ENCODE measurements at regions not wholly inside any gene's neighbourhood (a gene's known extent, or its start where the extent isn't known, plus 50 kb on each side); places are given as distances from the start of the nearest gene placed in this dataset.

- Histone ChIP-seq H3K27ac (ENCODE audit: low read depth in 1 of 2, low read length in 1 of 2) (no peak overlapping the region), H3K4me3 (no peak overlapping the region), H3K9ac (ENCODE audit: insufficient read depth in 1 of 2, low read length in 2 of 2) (no peak overlapping the region), H3K27me3 (ENCODE audit: control insufficient read depth in 3 of 3, insufficient read depth in 3 of 3, low read length in 2 of 3) (no peaks in the 10 kb centered on the region), H3K4me1 (ENCODE audit: control insufficient read depth in 5 of 5, insufficient read depth in 5 of 5, low read length in 5 of 5) (peaks cover 3 to 16% (median 3%) of the 10 kb centered on the region in 5 donors), H3K36me3 (ENCODE audit: control insufficient read depth in 4 of 4, insufficient read depth in 4 of 4, low read length in 4 of 4) (no peaks in the 10 kb centered on the region), H3K9me3 (ENCODE audit: control insufficient read depth in 4 of 4, insufficient read depth in 3 of 4, low read length in 3 of 4) (peaks cover 0 to 5% (median 0%) of the 10 kb centered on the region in 4 donors)
- TF ChIP-seq CTCF (IDR thresholded peaks at IDR 0.05; ENCODE audit: control extremely low read depth, extremely low read depth): no peak
- DNase-seq (no peak), ATAC-seq (ENCODE audit: insufficient read depth, low FRiP score) (no peak)
- 71 to 83% methylated on average over 1 of the region's 1 CpG for WGBS, 2 donors
Measured at GRCh38 chr2:37792366-37792765, 120.9 kb upstream of the CDC42EP3 start.

- ATAC-seq (ENCODE audit: insufficient read depth, low FRiP score): no peak
- H3K4me3 ChIP-seq: no peak overlapping the region
- WGBS, 2 donors: 92% methylated on average over 1 of the region's 1 CpG
Measured at GRCh38 chr2:37793004-37793403, 121.6 kb upstream of the CDC42EP3 start.

GRCh38 chr2:37794717-37795116, 123.3 kb upstream of the CDC42EP3 start:
- Histone ChIP-seq H3K36me3 (ENCODE audit: control insufficient read depth in 4 of 4, insufficient read depth in 4 of 4, low read length in 4 of 4) (no peaks in the 10 kb centered on the region), H3K27ac (ENCODE audit: low read depth in 1 of 2, low read length in 1 of 2) (peak overlapping the region in 1 of 2 donors; percentile 21), H3K4me1 (ENCODE audit: control insufficient read depth in 5 of 5, insufficient read depth in 5 of 5, low read length in 5 of 5) (peaks cover 3 to 16% (median 3%) of the 10 kb centered on the region in 5 donors), H3K9ac (ENCODE audit: insufficient read depth in 1 of 2, low read length in 2 of 2) (no peak overlapping the region), H3K27me3 (ENCODE audit: control insufficient read depth in 3 of 3, insufficient read depth in 3 of 3, low read length in 2 of 3) (no peaks in the 10 kb centered on the region), H3K4me3 (no peak overlapping the region), H3K9me3 (ENCODE audit: control insufficient read depth in 4 of 4, insufficient read depth in 3 of 4, low read length in 3 of 4) (no peaks in the 10 kb centered on the region)
- ATAC-seq (ENCODE audit: insufficient read depth, low FRiP score) (no peak), DNase-seq (no peak)
- TF ChIP-seq CTCF (IDR thresholded peaks at IDR 0.05; ENCODE audit: control extremely low read depth, extremely low read depth): no peak

More at GRCh38 chr2:37793004-37793403, 121.6 kb upstream of the CDC42EP3 start:
- Histone ChIP-seq H3K27me3 (ENCODE audit: control insufficient read depth in 3 of 3, insufficient read depth in 3 of 3, low read length in 2 of 3) (no peaks in the 10 kb centered on the region), H3K36me3 (ENCODE audit: control insufficient read depth in 4 of 4, insufficient read depth in 4 of 4, low read length in 4 of 4) (no peaks in the 10 kb centered on the region), H3K9me3 (ENCODE audit: control insufficient read depth in 4 of 4, insufficient read depth in 3 of 4, low read length in 3 of 4) (peaks cover 0 to 5% (median 0%) of the 10 kb centered on the region in 4 donors), H3K9ac (ENCODE audit: insufficient read depth in 1 of 2, low read length in 2 of 2) (no peak overlapping the region), H3K4me1 (ENCODE audit: control insufficient read depth in 5 of 5, insufficient read depth in 5 of 5, low read length in 5 of 5) (peaks cover 3 to 16% (median 3%) of the 10 kb centered on the region in 5 donors), H3K27ac (ENCODE audit: low read depth in 1 of 2, low read length in 1 of 2) (no peak overlapping the region)
- no peak for TF ChIP-seq CTCF (IDR thresholded peaks at IDR 0.05; ENCODE audit: control extremely low read depth, extremely low read depth)
- no peak for DNase-seq

GRCh38 chr2:37795456-37795855, 124.0 kb upstream of the CDC42EP3 start:
- DNase-seq: no peak
- Histone ChIP-seq H3K9ac (ENCODE audit: insufficient read depth in 1 of 2, low read length in 2 of 2) (no peak overlapping the region), H3K36me3 (ENCODE audit: control insufficient read depth in 4 of 4, insufficient read depth in 4 of 4, low read length in 4 of 4) (no peaks in the 10 kb centered on the region), H3K27ac (ENCODE audit: low read depth in 1 of 2, low read length in 1 of 2) (no peak overlapping the region), H3K27me3 (ENCODE audit: control insufficient read depth in 3 of 3, insufficient read depth in 3 of 3, low read length in 2 of 3) (no peaks in the 10 kb centered on the region), H3K9me3 (ENCODE audit: control insufficient read depth in 4 of 4, insufficient read depth in 3 of 4, low read length in 3 of 4) (no peaks in the 10 kb centered on the region), H3K4me1 (ENCODE audit: control insufficient read depth in 5 of 5, insufficient read depth in 5 of 5, low read length in 5 of 5) (peaks cover 3 to 16% (median 3%) of the 10 kb centered on the region in 5 donors), H3K4me3 (no peak overlapping the region)
- no peak for TF ChIP-seq CTCF (IDR thresholded peaks at IDR 0.05; ENCODE audit: control extremely low read depth, extremely low read depth)
- WGBS, 2 donors: 94 to 97% methylated on average over 1 of the region's 1 CpG
- no peak for ATAC-seq (ENCODE audit: insufficient read depth, low FRiP score)
